H1 (cell line): ENCODE measurements at regions not wholly inside any gene's neighbourhood (a gene's known extent, or its start where the extent isn't known, plus 50 kb on each side); places are given as distances from the start of the nearest gene placed in this dataset.

Source experiments
- ASH2L ChIP-seq: fragments of 200-600, 300-600 bp; sonication (generic); IDR thresholded peaks from one replicate; pipeline ENCODE4 v1.7.1; 2017; ENCODE audit warnings: low read length
- ATF3 ChIP-seq: IDR thresholded peaks from 2 replicates; pipeline ENCODE4 v1.6.1; 2011; ENCODE audit warnings: low read depth, mild to moderate bottlenecking, low read length; ENCODE audit not compliant: insufficient read depth
- CTCF ChIP-seq, 3 experiments: IDR thresholded peaks; 1 replicate in 2 of 3; 2 replicates in 1 of 3; pipeline versions ENCODE4 v1.5.1 to v1.6.1; 2011; ENCODE audit warnings: low read length in 3 of 3, mild to moderate bottlenecking in 3 of 3, inconsistent platforms in 2 of 3, low read depth in 1 of 3, moderate library complexity in 1 of 3; ENCODE audit not compliant: insufficient read depth in 1 of 3; ENCODE audit errors: control extremely low read depth in 1 of 3
- SP1 ChIP-seq: IDR thresholded peaks from 2 replicates; pipeline ENCODE4 v1.6.1; 2011; ENCODE audit warnings: low read depth, low read length
- SRF ChIP-seq: IDR thresholded peaks from 2 replicates; pipeline ENCODE4 v1.6.1; 2011; ENCODE audit warnings: mild to moderate bottlenecking, low read depth, low read length, moderate library complexity
- TAF1 ChIP-seq: IDR thresholded peaks from 2 replicates; pipeline ENCODE4 v1.6.1; 2011; ENCODE audit warnings: mild to moderate bottlenecking, low read depth, low read length
- USF2 ChIP-seq: IDR thresholded peaks from 2 replicates; pipeline ENCODE4 v1.6.1; 2011; ENCODE audit warnings: low read length, improper control_type of control experiment

- no peak for TF ChIP-seq TAF1
- peak in 1 of 3 experiments; percentile 7; a peak in 1 of 4 replicates for TF ChIP-seq CTCF (IDR thresholded peaks at IDR 0.05; ENCODE audit: control extremely low read depth in 1 of 3, insufficient read depth in 1 of 3, low read depth in 1 of 3, low read length in 3 of 3)
- TF ChIP-seq ASH2L = no peak
- no peak for TF ChIP-seq USF2
- no peak for TF ChIP-seq SRF
- TF ChIP-seq ATF3 = no peak
- no peak for TF ChIP-seq SP1
Measured at GRCh38 chr1:94668528-94668927, 127.0 kb upstream of the F3 start.
